Kidney glomerular epithelial cell (primary cell): ENCODE measurements at regions not wholly inside any gene's neighbourhood (a gene's known extent, or its start where the extent isn't known, plus 50 kb on each side); places are given as distances from the start of the nearest gene placed in this dataset.

Experiments used
- DNase-seq: peaks from one replicate; lab custom pipeline; 2025; lab: John Stamatoyannopoulos, UW

DNA sequence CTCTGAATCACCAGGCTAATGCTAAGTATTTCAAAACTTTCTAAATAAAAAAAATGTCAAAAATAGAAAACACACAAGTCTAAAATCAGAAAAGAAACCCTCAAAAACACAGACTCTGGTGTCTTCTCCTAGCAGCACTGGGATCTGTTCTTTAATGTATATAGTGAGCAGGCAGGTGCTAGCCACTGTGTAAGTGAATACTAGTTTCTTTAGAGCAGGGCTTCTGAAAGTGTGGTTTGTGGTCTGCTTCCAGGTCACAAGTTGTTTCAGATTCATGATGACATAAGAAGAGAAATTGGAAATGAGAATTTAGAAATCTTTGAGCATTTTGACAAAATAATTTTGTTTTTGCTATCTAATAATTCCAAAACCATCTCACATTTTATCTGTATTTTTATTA, 763.1 kb downstream of the USP25 start:
- no peak for DNase-seq

DNA sequence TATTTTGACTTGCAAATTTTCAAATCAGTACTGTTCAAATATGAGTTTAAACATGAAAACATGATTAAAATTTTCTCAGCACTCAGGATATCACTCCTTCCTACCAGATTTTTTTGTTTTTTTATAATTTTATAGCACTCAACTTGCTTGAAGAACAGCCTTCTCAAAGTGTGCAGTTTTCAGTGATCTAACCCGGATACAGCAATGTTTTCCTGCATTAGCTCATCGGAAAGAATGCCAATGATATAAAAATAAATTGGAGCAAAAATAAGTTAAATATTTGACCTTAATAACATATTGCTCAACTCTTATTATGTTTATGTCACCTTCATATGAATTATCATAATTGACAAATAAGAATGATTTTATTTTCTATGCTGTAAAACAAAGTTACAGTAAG, 766.8 kb downstream of the USP25 start:
- no peak for DNase-seq

DNA sequence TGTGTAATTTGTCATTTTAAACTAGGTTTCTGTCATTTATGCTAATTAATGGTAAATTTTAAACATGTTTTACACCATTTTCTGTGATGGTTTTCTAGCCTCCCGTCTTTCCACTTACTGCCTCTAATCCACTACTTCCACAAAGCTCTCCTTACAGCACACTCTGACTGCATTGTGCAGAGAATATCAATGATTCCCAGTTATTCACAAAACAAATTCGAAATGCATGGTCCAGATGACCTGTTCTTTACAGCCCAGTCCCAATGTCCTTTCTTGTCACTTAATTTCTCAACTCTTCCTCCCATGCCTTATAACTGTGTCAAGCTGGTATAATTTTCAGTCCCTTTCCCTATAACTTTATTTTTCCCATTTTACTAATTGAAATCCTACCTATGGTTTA, 770.5 kb downstream of the USP25 start:
- no peak for DNase-seq

DNA sequence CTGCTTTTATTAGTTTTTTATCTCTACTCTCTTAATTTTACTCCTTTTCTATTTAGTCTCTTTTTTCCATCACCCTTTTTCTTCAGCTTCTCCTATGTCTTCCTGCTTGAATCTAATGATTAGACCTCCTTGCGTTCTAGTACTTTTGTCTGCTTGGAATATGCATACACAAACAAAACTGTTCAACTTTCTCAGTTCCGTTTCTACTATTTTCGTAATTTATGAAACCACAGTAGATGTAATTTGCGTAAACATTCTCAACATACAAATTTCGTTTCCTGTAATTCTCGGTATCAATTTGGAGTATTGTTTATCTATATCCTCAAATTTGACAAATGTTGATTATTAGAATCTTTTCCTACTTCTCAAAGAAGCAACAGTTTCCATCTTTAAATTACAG, 772.5 kb downstream of the USP25 start:
- no peak for DNase-seq

DNA sequence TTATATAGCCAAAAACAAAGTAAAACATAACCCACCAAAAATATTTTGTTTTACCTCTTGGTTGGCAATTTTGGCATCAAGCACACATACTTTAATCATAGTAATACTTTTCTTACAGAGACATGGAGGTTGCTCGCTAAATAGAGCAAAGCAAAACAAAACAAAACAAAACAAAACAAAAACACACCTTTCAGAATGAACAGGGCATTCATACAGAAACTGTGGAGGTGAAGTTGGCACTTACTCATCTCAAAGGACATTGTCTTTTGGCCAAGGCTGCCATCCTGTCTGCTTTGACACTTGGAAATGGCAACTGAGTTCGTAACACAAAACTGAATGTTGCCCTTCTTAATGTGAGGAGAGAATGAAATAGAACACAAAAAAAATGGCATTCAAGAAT, 773.1 kb downstream of the USP25 start:
- DNase-seq: no peak

DNA sequence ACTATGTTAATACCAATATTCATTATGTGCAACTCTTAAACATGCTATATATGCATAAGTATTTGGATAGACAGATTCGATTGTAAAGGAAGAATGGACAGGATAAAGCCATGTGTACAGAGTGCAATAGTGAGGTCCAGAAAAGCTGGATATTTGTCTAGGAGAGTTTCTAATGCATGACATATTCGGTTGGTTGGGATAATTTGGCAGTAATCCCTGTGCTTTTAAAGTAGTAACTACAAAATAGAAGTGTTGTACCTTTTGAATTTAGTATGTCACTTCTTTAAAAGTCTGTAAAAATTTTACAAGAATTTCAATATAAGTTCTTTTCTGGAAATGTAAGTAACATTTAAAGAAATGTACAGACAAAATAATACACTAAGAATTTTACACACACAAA, 774.5 kb downstream of the USP25 start:
- DNase-seq: no peak

DNA sequence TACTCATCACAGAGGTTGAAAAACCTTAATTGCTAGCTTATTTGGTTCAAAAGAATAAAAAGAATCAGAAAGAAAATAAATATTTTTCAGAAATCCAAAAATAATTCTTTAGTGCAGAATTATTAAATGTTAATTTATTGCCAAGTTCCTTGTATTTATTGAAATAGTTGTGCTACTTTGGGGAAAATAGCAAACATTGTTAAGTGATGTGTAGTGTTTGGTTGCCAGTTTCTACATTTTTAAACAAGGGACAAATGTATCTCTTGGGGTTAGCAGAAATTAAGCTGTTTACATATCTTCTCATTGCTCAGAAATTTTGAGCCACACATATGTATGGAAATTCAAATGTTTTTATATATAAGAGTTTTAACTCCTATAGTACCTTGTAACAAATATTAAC, 775.0 kb downstream of the USP25 start:
- DNase-seq: no peak

DNA sequence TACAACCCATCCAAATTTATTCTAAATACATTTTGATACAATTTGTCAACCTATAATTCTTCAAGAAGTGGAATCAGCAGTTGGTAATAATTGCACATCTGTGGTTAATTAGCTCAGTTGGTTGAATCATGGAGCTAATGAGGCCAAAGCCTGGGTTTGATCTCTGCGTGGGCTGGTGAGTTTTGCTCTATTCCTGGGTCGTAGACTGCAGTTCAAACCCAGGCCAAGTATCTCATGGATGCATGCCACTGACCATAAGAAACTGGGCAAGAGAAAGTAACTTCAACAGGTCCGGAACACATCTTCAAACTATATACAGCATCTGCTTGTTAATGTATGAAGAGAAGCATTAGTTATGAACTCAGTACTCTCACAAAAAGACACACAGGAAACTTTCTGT, 779.7 kb downstream of the USP25 start:
- no peak for DNase-seq

DNA sequence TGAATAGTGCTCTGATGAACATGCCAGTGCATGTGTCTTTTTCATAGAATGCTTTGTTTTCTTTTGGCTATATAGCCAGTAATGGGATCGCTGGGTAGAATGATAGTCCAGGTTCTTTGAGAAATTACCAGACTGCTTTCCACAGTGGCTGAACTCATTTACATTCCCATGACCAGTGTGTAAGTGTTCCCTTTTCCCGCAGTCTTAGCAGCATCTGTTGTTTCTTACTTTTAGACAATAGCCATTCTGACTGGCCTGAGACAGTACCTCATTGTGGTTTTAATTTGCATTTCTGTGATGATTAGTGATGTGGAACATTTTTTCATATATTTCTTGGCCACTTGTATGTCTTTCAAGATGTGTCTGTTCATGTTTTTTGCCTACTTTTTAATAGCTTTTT, 784.5 kb downstream of the USP25 start:
- DNase-seq: no peak

DNA sequence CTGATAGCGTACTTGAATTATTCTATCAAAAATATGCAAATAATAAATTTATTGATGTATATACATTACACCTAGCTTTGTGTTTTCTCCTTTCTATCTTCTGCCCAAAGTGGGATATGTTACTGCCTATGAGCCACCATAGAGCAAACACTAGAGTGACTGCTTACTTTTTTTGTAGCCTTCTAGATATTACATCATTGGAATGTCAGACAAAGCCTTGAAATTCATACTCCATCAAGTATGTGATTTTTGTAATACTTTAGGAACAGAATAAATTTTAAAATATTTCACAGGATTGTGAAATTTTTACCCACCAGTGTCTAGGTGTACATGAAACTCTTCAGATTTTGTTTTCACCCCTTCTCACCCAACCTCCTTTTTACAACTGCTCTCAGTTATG, 787.6 kb downstream of the USP25 start:
- DNase-seq: no peak

DNA sequence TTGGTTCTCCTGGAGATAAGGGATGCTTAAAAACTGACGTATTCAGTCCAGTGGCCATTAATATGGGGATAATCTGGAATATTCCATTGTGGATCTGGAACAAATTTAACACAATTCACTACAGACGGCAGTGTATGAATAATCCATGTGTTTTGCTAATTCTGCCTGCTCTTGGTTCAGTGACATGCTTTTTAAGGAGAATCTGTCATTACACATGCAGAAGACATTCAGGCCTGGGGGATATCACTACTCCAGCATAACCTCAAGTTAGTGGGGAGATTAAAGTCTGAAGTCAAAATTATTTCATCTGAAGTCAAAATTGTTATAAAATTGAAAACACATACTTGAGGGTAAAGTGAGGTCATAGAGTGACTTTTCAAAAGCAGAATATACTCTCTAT, 789.3 kb downstream of the USP25 start:
- DNase-seq: no peak

DNA sequence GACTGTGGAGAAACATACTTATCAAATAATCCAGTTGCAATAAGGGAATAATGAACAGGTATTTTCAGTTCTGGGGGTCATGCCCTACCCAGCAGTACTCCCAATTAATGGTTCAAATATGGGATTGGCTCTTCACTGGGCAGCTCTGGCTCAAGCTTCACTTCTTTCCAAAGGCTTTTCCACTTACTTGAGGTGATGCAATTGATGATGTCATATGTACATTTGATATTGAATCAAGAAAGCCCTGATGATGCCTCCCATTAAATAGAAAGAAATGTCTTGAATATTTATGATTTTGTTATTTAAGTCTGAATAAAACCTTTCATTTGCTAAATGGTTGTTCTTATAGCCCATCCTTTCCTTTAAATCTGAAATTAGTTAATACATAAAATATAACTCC, 789.9 kb downstream of the USP25 start:
- no peak for DNase-seq

DNA sequence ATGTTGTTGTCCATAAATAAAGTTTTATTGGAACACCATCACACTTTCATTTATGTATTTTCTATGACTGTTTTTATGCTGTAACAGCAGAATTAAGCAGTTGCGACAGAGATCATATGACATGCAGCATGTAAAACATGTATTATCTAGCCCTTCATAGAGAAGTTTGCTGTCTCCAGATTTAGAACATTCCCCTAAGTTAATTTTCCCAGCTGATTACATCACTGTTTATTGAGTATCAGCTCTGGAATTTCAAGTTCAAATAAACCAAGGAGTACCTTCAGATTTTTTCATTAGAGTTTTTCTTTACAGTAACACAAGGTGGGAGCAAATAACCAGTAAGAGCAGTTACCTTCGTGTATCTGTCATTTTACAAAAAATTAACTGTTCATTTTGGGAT, 792.8 kb downstream of the USP25 start:
- DNase-seq: peak; percentile 13

DNA sequence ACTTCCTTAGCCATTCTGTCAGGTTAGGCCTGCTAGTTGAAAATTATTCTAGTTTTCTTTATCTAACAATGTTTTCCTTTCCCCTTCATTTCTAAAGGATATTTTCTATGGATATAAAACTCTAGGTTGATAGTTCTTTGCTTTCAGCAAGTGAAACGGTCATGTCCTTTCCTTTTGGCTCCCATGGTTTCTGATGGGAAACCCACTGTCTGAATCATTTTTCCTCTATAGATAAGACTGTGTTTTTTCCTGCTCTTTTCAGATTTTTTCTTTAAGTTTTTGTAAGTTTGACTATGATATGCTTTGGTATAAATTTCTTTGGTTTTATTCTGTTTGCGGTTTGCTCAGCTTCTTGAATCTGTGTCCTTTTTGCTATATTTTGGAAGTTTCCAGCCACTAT, 800.9 kb downstream of the USP25 start:
- no peak for DNase-seq

DNA sequence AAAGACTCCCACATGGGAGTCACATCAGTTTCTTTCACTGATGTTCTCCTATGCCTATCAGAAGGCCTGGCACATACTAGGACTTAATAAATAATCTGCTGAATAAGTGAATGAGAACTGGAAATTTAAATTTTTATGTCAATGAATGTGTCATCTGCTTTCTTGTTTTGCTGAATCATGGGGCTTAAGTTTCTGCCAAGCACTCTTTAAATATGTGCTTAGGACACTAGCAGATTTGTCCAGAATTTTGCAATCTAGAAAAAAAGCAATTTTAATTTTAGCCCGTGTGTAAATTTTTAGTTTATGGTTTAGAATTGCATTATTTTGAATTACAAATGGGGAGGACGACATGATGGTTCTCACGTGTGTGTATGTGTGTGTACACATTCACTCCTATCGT, 803.1 kb downstream of the USP25 start:
- no peak for DNase-seq

DNA sequence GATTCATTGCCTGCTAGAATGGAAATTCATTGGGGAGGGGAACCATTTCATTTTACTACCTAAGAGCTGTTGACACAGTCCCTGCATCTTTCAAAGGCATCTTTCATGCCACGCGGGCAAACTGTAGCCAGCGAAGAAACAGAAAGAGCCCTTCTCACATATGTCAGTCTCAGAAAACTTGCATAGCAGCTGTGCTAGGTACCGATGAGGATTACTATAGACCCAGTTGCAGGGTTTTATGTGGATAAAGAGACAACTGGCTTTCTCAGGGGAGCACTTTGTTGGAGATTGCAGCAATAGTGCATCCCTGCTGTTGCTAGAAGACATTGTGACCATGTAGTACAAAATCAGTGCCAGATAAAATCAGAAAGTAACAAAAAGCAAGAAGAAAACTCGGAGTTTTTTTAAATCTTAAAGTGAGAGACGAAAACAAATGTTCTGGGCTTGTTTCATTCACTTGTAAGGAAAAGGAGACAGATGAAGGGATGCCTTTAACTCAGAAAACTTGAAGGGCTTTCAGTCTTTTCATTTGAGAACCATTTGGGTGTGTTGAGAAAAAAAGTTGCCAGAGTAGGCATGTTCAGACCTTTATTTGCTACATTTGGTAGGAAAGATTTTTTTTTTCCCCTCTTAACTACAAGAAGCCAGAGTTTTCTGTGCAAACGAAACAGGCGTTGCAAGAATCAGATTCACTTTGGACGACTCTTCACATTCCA, 804.1 kb downstream of the USP25 start:
- no peak for DNase-seq

DNA sequence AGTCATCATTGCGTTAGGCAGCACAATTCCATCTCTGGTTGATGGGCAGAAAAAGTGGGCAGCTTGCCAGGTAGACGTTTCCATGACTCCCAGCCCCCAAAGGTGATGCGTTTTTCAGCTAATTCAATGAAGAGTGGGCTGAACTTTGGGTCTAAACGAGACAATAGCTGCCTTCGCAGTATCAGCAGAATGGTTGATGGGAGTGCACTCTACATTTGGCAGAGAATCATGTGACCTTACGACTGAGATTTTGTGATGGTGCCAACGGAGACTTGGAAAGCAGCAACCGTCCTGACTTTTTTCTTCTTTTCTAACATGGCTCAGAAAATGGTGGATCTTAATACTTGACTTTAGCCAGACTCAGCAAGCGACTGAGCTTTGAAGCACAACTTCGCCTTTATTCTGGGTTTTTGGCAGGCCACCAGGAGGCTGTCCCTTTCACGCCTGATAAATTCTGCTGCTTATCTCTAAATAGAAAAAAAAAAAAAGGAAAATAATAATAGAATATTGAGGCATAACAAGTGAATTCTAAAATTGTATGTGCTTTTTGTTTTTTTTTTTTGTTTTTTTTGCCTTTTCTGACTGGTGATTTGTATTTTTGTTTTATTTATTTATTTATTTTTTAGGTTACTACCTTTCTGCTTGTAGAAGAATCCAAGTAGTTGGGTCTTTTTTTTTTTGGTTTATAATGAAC, 804.8 kb downstream of the USP25 start:
- no peak for DNase-seq

DNA sequence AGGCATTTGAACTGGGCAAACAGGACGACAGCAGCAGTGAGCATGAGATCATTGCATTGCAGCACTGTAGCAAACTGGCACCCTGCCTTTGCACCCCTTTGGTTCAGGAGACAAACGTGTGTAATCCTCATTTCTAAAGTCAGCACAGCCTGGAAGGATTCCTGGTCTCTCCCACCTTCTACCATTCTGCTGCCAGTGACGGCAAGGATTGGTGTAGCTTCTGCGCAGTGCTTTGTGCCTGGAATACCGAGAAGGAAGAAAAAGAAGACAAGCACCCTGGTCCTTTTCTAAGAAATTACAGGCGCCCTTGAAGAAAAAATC, 805.3 kb downstream of the USP25 start:
- DNase-seq: peak; percentile 16

DNA sequence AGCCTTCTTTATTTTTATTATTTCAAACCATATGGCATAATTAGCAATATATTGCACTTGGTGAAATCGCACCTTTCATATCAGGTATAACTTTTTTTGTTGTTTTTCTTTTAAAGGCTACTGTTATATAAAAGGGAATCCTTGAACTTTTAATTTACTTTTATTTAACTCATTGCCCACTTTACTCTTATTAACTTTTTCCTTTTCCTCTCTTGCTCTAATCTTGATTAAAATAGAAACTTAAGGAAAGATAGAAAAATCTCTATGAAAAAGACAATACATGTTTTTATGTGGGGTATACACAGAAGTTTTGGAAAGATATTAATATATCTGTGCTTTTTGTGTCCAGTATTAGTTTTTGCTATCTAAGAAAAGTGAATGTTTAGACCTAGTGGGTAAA, 805.8 kb downstream of the USP25 start:
- no peak for DNase-seq

DNA sequence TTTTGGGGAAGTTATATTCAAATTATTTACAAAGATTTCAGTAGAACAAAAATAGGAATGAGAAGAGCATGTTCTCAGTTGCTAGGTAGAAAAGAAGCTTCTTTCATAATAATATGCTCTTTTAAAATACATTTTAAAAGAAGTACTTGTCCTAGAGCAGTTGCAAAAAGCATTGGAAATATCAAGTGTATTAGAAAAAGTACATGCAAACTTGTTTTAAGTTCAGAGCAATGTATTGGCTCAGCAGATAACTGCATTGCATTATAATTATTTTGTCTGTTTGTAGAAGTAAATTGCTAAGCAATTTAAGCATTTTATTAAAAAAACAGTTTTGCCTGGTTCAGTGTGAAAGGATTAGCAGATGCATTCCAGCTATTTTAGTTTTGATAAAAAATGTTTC, 806.4 kb downstream of the USP25 start:
- DNase-seq: no peak

DNA sequence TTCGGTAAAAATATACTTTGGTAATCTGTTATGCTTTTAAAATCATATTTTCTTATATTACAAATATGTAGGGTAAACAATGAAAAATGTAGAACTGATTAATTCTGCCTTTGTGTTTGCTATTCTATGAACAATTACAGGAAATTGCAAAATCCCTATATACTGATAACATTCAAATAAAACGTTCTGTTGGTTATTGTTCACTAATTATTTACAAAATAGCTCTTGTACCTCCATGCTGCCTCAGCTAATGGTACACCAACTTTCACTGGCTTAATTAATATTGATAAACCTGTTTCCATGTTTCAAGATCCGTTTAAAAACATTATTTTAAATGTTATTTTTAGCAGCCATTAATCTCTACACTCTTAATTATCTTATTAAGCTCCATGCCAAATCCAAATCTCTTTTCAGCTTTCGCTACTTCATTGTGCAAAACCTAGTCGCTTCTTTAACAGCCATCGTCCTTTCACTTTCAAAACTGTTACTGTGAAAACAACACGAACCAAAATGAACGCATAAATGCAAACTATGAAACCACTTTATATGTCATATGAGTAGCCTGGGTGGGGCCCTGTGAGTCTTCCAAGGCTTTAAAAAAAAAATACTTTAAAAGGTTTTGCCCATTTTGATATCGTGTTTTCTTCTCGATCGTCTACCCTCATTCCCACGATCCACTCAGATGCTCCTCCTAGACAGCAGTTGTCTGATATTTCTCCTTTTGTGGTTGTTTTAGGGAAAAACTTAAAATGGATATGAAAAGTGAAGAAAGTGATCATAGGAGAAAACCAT, 807.1 kb downstream of the USP25 start:
- no peak for DNase-seq

DNA sequence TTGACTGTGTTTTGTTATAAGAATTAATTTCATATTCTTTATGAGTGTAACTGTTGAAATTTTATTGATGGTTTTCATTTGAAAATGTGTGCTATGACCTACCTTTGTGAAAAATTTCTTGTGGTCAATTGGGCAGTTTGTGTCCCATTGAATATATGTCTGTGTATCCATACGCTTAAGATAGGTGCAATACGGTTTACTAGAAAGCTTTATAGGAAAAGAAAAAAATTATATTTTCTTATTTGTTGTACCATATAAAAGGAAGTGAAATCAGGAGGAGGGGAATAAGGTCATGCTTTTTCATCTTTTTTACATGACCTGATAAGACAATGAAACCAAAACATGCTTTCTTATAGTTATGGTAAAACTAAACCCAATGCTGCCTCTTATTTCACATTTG, 807.7 kb downstream of the USP25 start:
- no peak for DNase-seq

DNA sequence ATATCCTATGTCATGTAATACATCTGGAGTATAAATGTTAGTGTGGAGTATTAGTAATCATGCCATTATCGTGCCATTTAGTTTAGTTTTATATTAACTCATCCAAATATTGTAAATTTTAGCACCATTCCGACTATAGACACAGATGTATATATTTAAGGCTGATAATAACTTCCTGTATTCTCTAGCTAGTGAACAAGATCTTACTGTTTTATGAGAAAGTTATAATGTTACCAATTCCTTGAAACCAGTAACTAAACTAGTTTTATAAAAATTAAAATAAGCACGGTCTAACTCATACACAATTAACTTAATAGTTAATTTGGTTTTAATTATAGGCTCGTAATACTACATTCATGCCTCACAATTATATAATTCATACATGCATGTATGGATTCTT, 808.6 kb downstream of the USP25 start:
- DNase-seq: no peak
